ENCODE measurements at regions not wholly inside any gene's neighbourhood (a gene's known extent, or its start where the extent isn't known, plus 50 kb on each side); places are given as distances from the start of the nearest gene placed in this dataset.

GRCh38 chr18:61756244-61756643, 136.6 kb downstream of the RNF152 start:
- TF ChIP-seq GATA2 (IDR thresholded peaks at IDR 0.05; ENCODE audit: low read depth, low read length) (no peak), GATA3 (IDR thresholded peaks at IDR 0.05; ENCODE audit: low read depth, low read length) (no peak)

DNA sequence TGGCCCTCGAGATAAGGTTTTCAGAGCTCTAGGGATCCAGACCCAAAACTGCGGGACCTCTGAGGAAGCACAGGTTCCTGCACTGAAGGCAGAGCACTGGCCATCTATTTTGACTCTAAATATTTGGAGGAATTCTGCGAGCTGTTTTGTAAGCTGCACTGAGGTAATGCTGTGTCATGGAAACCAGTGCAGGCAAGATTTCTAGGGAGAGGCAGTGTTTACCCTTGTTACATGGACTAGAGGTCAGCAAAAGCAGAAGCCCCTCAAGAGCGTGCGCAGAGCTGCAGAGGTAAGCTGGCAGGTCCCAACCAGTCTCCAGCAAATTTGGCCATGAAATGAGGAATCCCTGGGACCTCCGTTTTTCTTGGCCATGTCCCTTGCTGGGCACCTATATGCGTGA, 137.3 kb downstream of the RNF152 start:
- no peak for TF ChIP-seq GATA3 (IDR thresholded peaks at IDR 0.05; ENCODE audit: low read depth, low read length)
- TF ChIP-seq GATA2 (IDR thresholded peaks at IDR 0.05; ENCODE audit: low read depth, low read length): no peak

GRCh38 chr18:61754039-61754583, 138.7 kb downstream of the RNF152 start:
- TF ChIP-seq GATA3 (IDR thresholded peaks at IDR 0.05; ENCODE audit: low read depth, low read length): no peak
- no peak for TF ChIP-seq GATA2 (IDR thresholded peaks at IDR 0.05; ENCODE audit: low read depth, low read length)

DNA sequence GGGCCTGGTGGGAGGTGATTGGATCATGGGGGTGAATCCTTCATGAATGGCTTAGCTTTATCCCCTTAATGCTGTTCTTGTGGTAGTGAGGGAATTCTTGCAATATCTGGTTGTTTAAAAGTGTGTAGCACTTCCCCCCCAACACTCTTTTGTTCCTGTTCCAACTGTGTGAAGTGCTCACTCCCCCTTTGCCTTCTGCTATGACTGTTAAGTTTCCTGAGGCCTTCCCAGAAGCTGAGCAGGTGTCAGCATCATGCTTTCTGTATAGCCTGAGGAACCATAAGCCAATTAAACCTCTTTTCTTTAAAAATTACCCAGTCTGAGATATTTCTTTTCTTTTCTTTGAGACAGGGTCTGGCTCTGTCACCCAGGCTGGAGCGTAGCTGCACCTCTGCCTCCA, 139.4 kb downstream of the RNF152 start:
- TF ChIP-seq GATA2 (IDR thresholded peaks at IDR 0.05; ENCODE audit: low read depth, low read length) (no peak), GATA3 (IDR thresholded peaks at IDR 0.05; ENCODE audit: low read depth, low read length) (no peak)

DNA sequence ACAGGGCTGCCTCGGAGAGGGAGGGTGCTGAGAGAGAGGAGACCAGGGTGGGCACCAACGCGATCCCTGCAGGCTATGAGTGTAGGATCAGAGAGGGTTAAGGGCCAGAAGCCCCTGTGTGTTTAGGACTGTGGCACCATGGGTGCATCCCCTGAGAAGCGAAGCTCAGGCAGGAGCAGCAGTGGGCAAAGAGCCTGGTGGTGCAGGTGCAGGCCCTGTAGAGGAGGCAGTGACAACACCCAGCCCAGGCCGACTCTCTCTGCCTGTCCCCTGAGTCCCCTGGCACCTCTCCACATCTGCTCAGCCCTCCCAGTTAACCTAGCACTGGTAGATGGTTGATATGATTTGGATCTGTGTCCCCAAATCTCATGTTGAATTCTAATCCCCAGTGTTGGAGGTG, 139.8 kb downstream of the RNF152 start:
- no peak for TF ChIP-seq GATA3 (IDR thresholded peaks at IDR 0.05; ENCODE audit: low read depth, low read length)
- TF ChIP-seq GATA2 (IDR thresholded peaks at IDR 0.05; ENCODE audit: low read depth, low read length): no peak

DNA sequence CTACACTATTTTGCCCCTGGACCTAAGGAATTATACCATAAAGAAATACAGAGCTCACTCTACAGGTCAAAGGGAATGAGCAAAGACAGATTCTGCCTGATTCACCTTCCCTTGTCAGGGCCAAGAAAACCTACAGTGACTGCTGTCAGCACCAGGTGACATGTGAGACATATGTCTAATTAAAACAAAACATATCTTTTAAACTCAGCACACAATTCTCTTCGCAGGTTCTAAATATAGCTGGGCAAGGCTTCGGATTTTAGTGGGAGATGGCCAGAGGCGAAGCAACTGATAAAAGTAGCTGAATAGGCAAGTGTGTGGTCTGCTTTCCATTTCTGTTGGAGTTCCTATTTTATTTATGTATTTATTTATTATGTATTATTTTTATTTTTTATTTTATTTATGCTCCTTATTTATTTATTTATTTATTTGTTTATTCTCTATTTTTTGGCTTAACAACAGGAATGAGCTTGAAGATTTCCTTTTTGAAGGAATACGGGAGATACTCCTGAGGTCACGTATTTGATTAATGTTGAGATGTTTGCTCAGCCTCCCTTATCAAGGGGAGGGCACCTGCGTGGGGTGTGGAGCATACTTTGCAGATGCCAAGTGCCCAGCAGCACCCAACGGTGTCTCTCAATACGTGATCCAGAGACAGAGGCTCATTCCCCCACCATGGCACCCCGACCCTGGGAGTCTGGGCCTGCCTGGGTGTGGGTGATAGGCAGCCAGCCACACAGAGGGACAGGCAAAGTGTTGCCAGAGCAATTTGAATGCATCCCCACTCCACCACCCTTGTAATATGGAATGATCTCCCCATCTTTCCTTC, 141.8 kb downstream of the RNF152 start:
- no peak for TF ChIP-seq GATA3 (IDR thresholded peaks at IDR 0.05; ENCODE audit: low read depth, low read length)
- no peak for TF ChIP-seq GATA2 (IDR thresholded peaks at IDR 0.05; ENCODE audit: low read depth, low read length)

GRCh38 chr18:61749546-61749945, 143.3 kb downstream of the RNF152 start:
- TF ChIP-seq GATA3 (IDR thresholded peaks at IDR 0.05; ENCODE audit: low read depth, low read length) (no peak), GATA2 (IDR thresholded peaks at IDR 0.05; ENCODE audit: low read depth, low read length) (no peak)

- TF ChIP-seq GATA3 (IDR thresholded peaks at IDR 0.05; ENCODE audit: low read depth, low read length) (no peak), GATA2 (IDR thresholded peaks at IDR 0.05; ENCODE audit: low read depth, low read length) (no peak)
These were observed 143.8 kb downstream of the RNF152 start for GRCh38 chr18:61749031-61749430.

GRCh38 chr18:61748004-61748403, 144.8 kb downstream of the RNF152 start:
- no peak for TF ChIP-seq GATA2 (IDR thresholded peaks at IDR 0.05; ENCODE audit: low read depth, low read length)
- TF ChIP-seq GATA3 (IDR thresholded peaks at IDR 0.05; ENCODE audit: low read depth, low read length): no peak

GRCh38 chr18:61743775-61744531, 148.9 kb downstream of the RNF152 start:
- TF ChIP-seq GATA2 (IDR thresholded peaks at IDR 0.05; ENCODE audit: low read depth, low read length): no peak

GRCh38 chr18:61742565-61743429, 150.0 kb downstream of the RNF152 start:
- no peak for TF ChIP-seq GATA3 (IDR thresholded peaks at IDR 0.05; ENCODE audit: low read depth, low read length)
- TF ChIP-seq GATA2 (IDR thresholded peaks at IDR 0.05; ENCODE audit: low read depth, low read length): no peak

GRCh38 chr18:61741881-61742454, 150.8 kb downstream of the RNF152 start:
- no peak for TF ChIP-seq GATA3 (IDR thresholded peaks at IDR 0.05; ENCODE audit: low read depth, low read length)
- TF ChIP-seq GATA2 (IDR thresholded peaks at IDR 0.05; ENCODE audit: low read depth, low read length): no peak

DNA sequence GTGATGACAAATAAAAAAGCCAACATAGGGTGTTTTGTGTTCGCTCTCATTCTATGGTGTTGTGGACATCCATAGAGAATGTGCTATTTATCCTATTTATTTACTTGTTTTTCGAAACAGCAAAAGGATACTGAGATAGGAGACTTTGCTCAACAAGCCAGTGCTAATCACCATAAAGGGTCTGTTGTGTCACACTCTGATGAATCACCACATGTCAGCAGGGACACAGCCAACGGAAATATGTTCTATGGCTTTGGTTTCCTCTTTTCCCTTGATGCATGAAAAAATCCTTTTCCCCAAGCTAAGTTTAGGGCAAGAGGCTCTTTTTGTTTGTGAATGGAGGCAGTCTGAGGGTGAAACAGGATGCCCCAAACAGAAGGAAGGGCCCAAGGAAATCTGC, 154.3 kb downstream of the RNF152 start:
- no peak for TF ChIP-seq GATA3 (IDR thresholded peaks at IDR 0.05; ENCODE audit: low read depth, low read length)
- TF ChIP-seq GATA2 (IDR thresholded peaks at IDR 0.05; ENCODE audit: low read depth, low read length): no peak
